ENCODE measurements at regions not wholly inside any gene's neighbourhood (a gene's known extent, or its start where the extent isn't known, plus 50 kb on each side); places are given as distances from the start of the nearest gene placed in this dataset.
"Not testable (repeated sequence)": the region's sequence is repeated elsewhere in the genome, so short reads cannot be mapped to it uniquely, and the experiment has no call there.

- Mint-ChIP-seq H3K36me3 (ENCODE audit: low read depth) (no peaks in the 10 kb centered on the region), H3K9me3 (no peaks in the 10 kb centered on the region), H3K4me3 (no peak overlapping the region), H3K4me1 (ENCODE audit: low read depth) (no peaks in the 10 kb centered on the region), H3K27ac (no peak overlapping the region), H3K27me3 (ENCODE audit: low read depth) (peaks cover 8% of the 10 kb centered on the region)
- CTCF ChIA-PET: no interaction called here
- intact Hi-C loops (cut with micrococcal nuclease): no loop called here
- DNase-seq: no peak
Observed at GRCh38 chr22:49455595-49455994, 372.1 kb downstream of the BRD1 start.

- Mint-ChIP-seq H3K27ac (no peak overlapping the region), H3K4me1 (ENCODE audit: low read depth) (no peaks in the 10 kb centered on the region), H3K36me3 (ENCODE audit: low read depth) (no peaks in the 10 kb centered on the region), H3K4me3 (no peak overlapping the region), H3K27me3 (ENCODE audit: low read depth) (peaks cover 16% of the 10 kb centered on the region), H3K9me3 (no peaks in the 10 kb centered on the region)
- intact Hi-C loops (cut with micrococcal nuclease): no loop called here
- CTCF ChIA-PET: no interaction called here
- DNase-seq: no peak
Observed at GRCh38 chr22:49454726-49455125, 372.9 kb downstream of the BRD1 start.

DNA sequence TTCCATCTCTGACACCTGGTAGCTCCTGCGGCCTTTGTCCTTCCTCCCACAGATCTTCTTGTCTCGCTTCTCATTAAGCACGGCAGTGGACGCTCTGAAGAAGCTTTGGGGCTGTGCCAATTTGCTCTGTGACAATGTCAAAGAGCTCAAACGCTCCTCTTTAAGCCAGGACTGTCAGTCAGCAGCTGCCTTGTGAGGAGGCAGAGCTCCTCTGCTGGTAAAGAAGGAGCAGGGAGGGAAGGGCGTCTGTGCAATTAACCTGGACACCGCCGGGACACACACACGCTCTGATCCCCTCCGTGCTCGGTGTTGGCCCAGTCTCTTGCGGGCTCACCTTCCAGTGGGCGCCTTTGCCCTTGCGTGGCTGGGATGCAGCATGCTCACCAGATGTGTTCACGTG lies 373.9 kb downstream of the BRD1 start:
- CTCF ChIA-PET: no interaction called here
- no peak for DNase-seq
- Mint-ChIP-seq H3K4me1 (ENCODE audit: low read depth) (no peaks in the 10 kb centered on the region), H3K4me3 (no peak overlapping the region), H3K36me3 (ENCODE audit: low read depth) (no peaks in the 10 kb centered on the region), H3K27me3 (ENCODE audit: low read depth) (peaks cover 23% of the 10 kb centered on the region), H3K9me3 (no peaks in the 10 kb centered on the region), H3K27ac (no peak overlapping the region)
- intact Hi-C loops (cut with micrococcal nuclease): no loop called here

DNA sequence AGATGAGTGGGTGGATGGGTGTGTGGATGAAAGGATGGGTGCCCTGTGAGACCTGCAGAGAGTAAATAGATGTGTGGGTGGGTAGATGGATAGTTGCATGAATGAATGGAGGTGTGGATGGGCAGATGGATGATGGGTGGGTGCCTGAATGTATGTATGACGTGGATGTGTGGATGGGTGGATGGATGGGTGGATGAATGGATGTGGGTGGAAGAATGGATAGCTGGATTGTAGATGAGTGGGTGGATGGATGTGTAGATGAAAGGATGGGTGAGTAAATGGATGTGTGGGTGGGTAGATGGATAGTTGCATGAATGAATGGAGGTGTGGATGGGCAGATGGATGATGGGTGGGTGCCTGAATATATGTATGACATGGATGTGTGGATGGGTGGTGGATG lies 374.7 kb downstream of the BRD1 start:
- peaks cover 23% of the 10 kb centered on the region for H3K27me3 Mint-ChIP-seq (ENCODE audit: low read depth)
- not testable (repeated sequence) for H3K4me3 Mint-ChIP-seq

GRCh38 chr22:49452362-49452946 lies 375.2 kb downstream of the BRD1 start:
- Mint-ChIP-seq H3K9me3 (no peaks in the 10 kb centered on the region), H3K36me3 (ENCODE audit: low read depth) (no peaks in the 10 kb centered on the region)
- no peak for DNase-seq

More for the DNA sequence above, 374.7 kb downstream of the BRD1 start:
- H3K36me3 Mint-ChIP-seq (ENCODE audit: low read depth); H3K4me1 Mint-ChIP-seq (ENCODE audit: low read depth); H3K27ac Mint-ChIP-seq; H3K9me3 Mint-ChIP-seq; intact Hi-C loops (cut with micrococcal nuclease); DNase-seq; CTCF ChIA-PET: not testable (repeated sequence)

GRCh38 chr22:49451070-49451840 lies 376.4 kb downstream of the BRD1 start:
- intact Hi-C loops (cut with micrococcal nuclease): no loop called here
- DNase-seq: no peak
- H3K9me3 Mint-ChIP-seq: no peaks in the 10 kb centered on the region
- peaks cover 32% of the 10 kb centered on the region for H3K27me3 Mint-ChIP-seq (ENCODE audit: low read depth)
- CTCF ChIA-PET: no interaction called here
- no peak overlapping the region for H3K4me3 Mint-ChIP-seq
- peaks cover 6% of the 10 kb centered on the region for H3K4me1 Mint-ChIP-seq (ENCODE audit: low read depth)
- no peaks in the 10 kb centered on the region for H3K36me3 Mint-ChIP-seq (ENCODE audit: low read depth)
- H3K27ac Mint-ChIP-seq: no peak overlapping the region

More at GRCh38 chr22:49452362-49452946, 375.2 kb downstream of the BRD1 start:
- H3K27ac Mint-ChIP-seq: no peak overlapping the region
- intact Hi-C loops (cut with micrococcal nuclease): no loop called here
- H3K27me3 Mint-ChIP-seq (ENCODE audit: low read depth): peaks cover 27% of the 10 kb centered on the region
- CTCF ChIA-PET: interaction anchor here (0.7 kb wide), 1 partner anchor 236 kb away, joined by 3 read pairs; no protein-coding TSS in a partner anchor
- no peak overlapping the region for H3K4me3 Mint-ChIP-seq
- no peaks in the 10 kb centered on the region for H3K4me1 Mint-ChIP-seq (ENCODE audit: low read depth)

DNA sequence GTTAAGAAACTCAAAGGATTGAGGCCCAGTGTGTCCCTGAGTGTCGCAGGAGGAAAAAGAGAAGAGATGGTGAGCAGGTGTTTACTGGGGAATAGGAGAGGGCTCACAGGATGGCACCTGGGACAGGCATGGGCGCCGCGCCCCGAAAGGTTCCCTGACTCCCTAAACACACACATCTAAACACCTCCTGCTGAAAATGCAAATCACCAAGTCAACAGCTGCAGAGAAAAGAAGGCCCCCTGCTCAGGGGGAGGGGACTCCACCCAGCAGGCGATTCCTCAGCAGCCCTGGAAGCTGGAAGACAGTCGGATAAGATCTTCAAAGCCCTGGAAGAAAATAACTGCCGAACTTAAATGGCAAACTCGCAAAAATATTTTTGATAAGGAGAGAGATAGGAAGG lies 377.2 kb downstream of the BRD1 start:
- Mint-ChIP-seq H3K4me3 (no peak overlapping the region), H3K4me1 (ENCODE audit: low read depth) (peaks cover 6% of the 10 kb centered on the region), H3K36me3 (ENCODE audit: low read depth) (no peaks in the 10 kb centered on the region), H3K27ac (no peak overlapping the region), H3K9me3 (no peaks in the 10 kb centered on the region), H3K27me3 (ENCODE audit: low read depth) (peaks cover 36% of the 10 kb centered on the region)
- intact Hi-C loops (cut with micrococcal nuclease): no loop called here
- CTCF ChIA-PET: no interaction called here
- DNase-seq: no peak

DNA sequence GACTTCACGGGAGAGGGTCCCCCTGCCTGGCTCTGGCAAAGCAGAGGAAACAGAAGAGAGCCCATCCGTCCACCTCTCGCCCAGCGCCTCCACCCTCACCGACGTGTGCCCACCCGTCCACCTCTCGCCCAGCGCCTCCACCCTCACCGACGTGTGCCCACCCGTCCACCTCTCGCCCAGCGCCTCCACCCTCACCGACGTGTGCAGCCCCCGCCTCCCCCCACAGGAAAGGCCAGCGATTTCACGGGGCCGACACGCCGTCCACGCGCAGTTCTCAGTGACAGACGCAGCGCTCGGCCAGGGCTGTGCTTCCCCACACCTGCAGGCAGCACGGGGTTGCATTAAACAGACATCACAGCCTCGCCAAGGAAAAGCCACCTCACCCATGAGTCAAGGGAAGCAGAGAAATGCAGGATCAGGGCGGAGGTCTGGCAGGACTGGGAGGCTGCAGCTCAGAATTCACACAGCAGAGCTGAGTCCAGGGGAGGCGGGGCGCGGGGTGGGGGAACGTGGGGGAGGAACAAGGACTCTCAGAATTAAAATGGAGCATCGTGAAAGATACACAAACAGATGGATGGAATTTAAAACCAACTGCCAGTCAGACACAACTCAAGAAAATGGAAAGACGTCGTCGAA lies 377.7 kb downstream of the BRD1 start:
- no peaks in the 10 kb centered on the region for H3K9me3 Mint-ChIP-seq
- H3K4me3 Mint-ChIP-seq: no peak overlapping the region
- H3K4me1 Mint-ChIP-seq (ENCODE audit: low read depth): peaks cover 6% of the 10 kb centered on the region
- H3K27me3 Mint-ChIP-seq (ENCODE audit: low read depth): peaks cover 37% of the 10 kb centered on the region
- H3K27ac Mint-ChIP-seq: no peak overlapping the region
- DNase-seq: no peak
- no peaks in the 10 kb centered on the region for H3K36me3 Mint-ChIP-seq (ENCODE audit: low read depth)
- CTCF ChIA-PET: no interaction called here
- intact Hi-C loops (cut with micrococcal nuclease): no loop called here

DNA sequence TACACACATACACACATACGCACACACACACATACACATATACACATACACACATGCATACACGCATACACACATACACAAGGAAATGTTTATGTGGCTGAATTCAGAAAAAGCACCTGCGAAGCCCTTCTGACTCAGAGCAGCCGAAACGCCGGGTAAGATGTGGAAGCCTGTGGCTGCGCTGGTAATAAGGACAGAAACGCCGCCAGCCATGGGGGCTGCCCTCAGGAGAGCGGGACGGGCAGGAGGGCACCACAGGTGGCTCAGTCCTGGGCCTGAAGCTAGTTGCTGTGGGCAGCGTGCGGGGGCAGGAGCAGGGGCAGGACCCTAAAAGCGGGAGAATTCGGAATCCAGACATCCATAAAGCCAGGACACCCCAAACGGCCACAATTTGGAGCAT lies 378.3 kb downstream of the BRD1 start:
- no peak for DNase-seq

DNA sequence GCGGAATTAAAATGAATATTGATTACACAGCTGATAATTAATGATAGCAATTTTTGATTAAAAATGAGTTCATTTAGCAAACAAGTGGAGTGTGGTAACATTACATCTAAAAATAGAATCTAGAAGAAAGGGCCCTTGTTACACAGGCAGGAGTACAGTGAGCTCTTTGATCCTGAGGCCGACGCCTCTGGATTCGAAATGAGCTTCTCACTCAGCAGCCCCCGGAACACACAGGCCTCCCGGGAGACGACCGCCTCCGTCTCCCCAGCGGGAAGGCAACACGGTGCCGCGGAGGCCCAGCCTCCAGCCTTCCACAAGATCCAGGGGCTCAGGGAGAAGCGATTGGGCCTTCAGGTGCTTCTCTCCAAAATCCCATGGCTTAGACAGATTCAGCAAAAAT lies 379.1 kb downstream of the BRD1 start:
- Mint-ChIP-seq H3K9me3 (no peaks in the 10 kb centered on the region), H3K36me3 (ENCODE audit: low read depth) (no peaks in the 10 kb centered on the region), H3K4me1 (ENCODE audit: low read depth) (peaks cover 6% of the 10 kb centered on the region), H3K27ac (no peak overlapping the region), H3K4me3 (no peak overlapping the region), H3K27me3 (ENCODE audit: low read depth) (peaks cover 37% of the 10 kb centered on the region)
- no peak for DNase-seq
- intact Hi-C loops (cut with micrococcal nuclease): no loop called here
- CTCF ChIA-PET: no interaction called here

More for the DNA sequence above, 378.3 kb downstream of the BRD1 start:
- peaks cover 6% of the 10 kb centered on the region for H3K4me1 Mint-ChIP-seq (ENCODE audit: low read depth)
- H3K27me3 Mint-ChIP-seq (ENCODE audit: low read depth): peaks cover 37% of the 10 kb centered on the region
- H3K36me3 Mint-ChIP-seq (ENCODE audit: low read depth): no peaks in the 10 kb centered on the region
- no peak overlapping the region for H3K4me3 Mint-ChIP-seq
- intact Hi-C loops (cut with micrococcal nuclease): no loop called here
- H3K9me3 Mint-ChIP-seq: no peaks in the 10 kb centered on the region
- H3K27ac Mint-ChIP-seq: no peak overlapping the region
- CTCF ChIA-PET: no interaction called here

DNA sequence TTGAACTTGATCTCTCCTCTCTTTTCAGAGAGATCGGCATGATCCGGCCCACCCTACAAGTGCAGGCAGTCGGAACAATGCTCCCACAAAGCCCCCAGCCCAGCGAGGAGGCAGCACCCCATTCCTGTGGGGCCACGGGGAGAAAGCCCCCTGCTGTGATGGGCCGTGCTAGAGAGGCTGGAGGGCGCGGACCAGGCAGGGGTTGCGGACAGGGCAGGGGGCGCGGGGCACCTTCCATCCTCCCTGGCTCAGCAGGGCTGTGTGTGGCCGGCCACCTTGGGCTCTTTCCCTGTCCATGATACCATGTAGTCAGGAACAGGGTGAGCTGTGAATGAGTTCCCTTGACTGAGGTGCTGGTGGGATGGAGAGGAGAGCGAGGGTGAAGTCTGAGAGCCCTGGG lies 379.8 kb downstream of the BRD1 start:
- intact Hi-C loops (cut with micrococcal nuclease): no loop called here
- no peak for DNase-seq
- peaks cover 37% of the 10 kb centered on the region for H3K27me3 Mint-ChIP-seq (ENCODE audit: low read depth)
- no peak overlapping the region for H3K4me3 Mint-ChIP-seq
- CTCF ChIA-PET: no interaction called here
- no peaks in the 10 kb centered on the region for H3K36me3 Mint-ChIP-seq (ENCODE audit: low read depth)
- H3K27ac Mint-ChIP-seq: no peak overlapping the region
- H3K4me1 Mint-ChIP-seq (ENCODE audit: low read depth): peaks cover 6% of the 10 kb centered on the region
- H3K9me3 Mint-ChIP-seq: no peaks in the 10 kb centered on the region

GRCh38 chr22:49446759-49447710 lies 380.6 kb downstream of the BRD1 start:
- CTCF ChIA-PET: no interaction called here
- Mint-ChIP-seq H3K4me3 (no peak overlapping the region), H3K4me1 (ENCODE audit: low read depth) (peaks cover 6% of the 10 kb centered on the region), H3K27ac (no peak overlapping the region), H3K27me3 (ENCODE audit: low read depth) (peaks cover 37% of the 10 kb centered on the region), H3K36me3 (ENCODE audit: low read depth) (no peaks in the 10 kb centered on the region), H3K9me3 (no peaks in the 10 kb centered on the region)
- peak; percentile 57 for DNase-seq
- intact Hi-C loops (cut with micrococcal nuclease): no loop called here

Measured in activated naive CD4-positive, alpha-beta T cell treated with anti-CD3 and anti-CD28 coated beads for 36 hours (primary cell).